ENCODE measurements at regions not wholly inside any gene's neighbourhood (a gene's known extent, or its start where the extent isn't known, plus 50 kb on each side); places are given as distances from the start of the nearest gene placed in this dataset.

GRCh38 chr15:39364721-39365120 is 216.2 kb upstream of the THBS1 start (continued):
- TF ChIP-seq CHD7 (IDR thresholded peaks at IDR 0.05; ENCODE audit: insufficient replicate concordance, low read length) (no peak), CHD1 (IDR thresholded peaks at IDR 0.05; ENCODE audit: low read depth, low read length) (no peak), TCF12 (IDR thresholded peaks at IDR 0.05; ENCODE audit: low read depth, low read length) (no peak), MAX (IDR thresholded peaks at IDR 0.05) (no peak), BACH1 (IDR thresholded peaks at IDR 0.05; ENCODE audit: low read length) (no peak), TBP (IDR thresholded peaks at IDR 0.05; ENCODE audit: low read depth, low read length) (no peak)
